HPDE6-E6E7 (cell line): ENCODE measurements at regions not wholly inside any gene's neighbourhood (a gene's known extent, or its start where the extent isn't known, plus 50 kb on each side); places are given as distances from the start of the nearest gene placed in this dataset.

Experiments used
- DNase-seq: peaks from one replicate; pipeline ENCODE4 v3.0.0; 2011; ENCODE audit warnings: missing footprints; ENCODE audit errors: extremely low spot score

DNA sequence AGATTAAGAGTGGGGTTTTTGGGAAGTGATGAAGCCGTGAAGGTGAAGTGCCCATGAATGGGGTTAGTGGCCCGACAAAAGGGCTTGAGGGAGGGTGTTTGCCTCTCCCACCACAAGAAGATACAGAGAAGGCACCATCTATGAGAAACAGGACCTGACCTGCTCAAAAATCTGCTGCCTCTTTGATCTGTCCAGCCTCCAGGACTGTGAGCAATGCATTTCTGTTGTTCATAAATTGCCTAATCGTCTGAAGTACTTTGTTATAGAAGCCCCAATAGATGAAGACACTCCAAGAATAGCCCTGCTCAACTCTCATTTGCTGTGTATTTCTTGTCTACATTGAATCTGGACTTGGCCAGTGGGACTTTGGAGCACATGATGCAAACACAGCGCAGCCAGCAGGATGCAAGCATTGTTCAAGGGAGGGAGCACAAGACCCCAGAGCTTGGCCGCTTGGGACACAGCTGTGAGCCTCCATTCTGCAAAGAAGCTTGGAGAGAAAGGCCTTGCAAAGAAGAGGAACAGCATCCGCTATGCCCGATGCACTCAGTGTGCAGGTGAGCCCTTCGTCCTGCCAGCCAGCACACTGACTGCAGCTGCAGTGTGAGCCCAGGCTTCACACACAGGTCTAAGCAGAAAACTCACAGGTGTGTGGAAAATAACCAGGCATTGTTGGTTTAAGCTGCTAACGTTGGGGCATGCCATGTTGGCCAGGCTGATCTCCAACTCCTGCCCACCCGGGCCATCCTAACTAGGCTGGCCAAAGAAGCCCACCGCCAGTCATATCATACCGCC, 73.2 kb upstream of the KLF6 start:
- no peak for DNase-seq

GRCh38 chr10:3857318-3857717, 72.3 kb upstream of the KLF6 start:
- DNase-seq, result no peak

DNA sequence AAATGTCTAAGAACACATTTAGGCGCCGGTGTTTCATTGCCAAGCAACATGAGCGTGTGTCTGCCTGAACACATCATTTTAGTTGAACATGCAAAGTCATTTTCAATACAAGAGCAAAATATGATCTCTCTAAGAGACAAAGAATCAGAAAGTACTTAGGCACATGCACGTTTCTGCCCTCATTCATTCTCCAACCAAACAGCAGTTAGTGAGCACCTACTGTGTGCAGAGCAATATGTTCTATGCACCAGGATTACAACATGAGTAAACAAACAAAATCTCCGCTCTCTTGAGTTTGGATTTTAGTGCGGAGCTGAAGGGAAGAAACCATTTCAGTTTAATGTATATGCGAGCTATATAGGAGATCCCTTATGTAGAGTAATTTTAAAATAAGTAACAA, 71.6 kb upstream of the KLF6 start:
- no peak for DNase-seq

DNA sequence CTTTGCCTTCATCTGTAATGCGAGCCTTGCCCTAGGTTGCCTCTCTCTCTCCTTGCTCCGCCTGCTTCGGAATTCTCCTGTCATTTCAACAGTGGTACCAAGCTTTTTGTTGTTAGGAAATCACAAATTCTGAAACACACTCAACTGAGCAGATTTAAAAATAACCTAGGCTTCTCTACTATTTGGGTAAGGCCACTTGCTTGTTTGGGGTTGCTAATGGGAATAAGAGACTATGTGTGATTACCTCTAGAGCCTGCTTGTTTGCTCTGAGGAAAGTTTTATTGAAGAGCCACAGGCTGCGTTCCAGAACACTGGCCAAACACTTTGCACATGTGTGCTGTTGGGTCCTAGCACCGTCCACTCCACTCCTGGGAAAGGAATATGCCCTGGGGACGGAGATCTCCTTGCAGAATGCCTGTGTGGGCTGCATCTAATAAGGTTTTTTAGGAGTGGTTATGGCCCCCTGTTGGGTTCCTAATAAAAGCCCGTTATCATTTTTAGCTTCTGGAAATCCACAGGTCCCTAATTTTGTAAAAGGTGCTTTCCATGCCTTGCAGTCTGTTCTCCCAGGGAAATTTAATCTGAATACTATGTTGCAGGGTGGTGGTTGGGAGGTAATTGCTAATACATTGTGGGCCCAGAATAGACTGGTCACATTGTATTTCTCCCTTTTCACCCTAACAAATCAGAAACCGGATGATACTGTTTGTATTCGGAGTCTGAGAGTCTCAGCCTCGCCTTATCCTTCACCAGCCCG, 68.7 kb upstream of the KLF6 start:
- DNase-seq, result no peak

GRCh38 chr10:3853016-3853415, 68.0 kb upstream of the KLF6 start:
- DNase-seq, result no peak

DNA sequence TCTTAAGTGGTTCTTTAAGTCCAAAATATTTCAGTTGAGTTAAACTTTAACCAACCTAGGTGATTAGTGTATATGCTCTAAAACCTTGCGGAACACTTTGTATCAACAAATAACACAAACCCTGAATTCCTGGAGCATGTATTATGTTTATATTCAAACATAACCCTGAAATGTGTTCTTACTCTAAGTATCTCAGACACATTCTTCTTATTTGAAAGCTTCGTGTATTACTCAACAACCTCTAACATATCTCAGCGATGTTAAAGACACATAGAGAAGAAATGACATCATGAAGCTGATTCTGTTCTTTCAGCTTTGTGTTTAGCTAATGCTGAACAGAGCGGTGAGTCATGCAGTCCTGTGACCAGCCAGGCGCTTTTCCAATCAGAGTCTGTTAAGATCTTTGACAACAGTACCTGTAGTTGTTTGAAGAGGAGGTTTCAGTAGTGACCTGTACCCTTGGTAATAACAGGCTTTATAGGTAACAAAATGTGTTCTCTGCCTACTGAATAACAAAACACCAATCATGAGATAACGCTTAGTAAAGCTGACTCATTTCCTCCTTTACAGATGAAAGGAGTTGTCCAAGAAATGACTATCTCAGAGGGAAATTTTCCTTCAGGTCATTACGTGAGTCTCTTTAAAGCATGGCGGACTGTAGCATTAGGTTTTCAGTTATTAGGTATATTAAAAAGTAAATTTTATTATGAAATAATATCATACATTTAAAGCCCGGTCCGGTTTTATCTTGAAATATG, 67.3 kb upstream of the KLF6 start:
- peak; percentile 47 for DNase-seq

DNA sequence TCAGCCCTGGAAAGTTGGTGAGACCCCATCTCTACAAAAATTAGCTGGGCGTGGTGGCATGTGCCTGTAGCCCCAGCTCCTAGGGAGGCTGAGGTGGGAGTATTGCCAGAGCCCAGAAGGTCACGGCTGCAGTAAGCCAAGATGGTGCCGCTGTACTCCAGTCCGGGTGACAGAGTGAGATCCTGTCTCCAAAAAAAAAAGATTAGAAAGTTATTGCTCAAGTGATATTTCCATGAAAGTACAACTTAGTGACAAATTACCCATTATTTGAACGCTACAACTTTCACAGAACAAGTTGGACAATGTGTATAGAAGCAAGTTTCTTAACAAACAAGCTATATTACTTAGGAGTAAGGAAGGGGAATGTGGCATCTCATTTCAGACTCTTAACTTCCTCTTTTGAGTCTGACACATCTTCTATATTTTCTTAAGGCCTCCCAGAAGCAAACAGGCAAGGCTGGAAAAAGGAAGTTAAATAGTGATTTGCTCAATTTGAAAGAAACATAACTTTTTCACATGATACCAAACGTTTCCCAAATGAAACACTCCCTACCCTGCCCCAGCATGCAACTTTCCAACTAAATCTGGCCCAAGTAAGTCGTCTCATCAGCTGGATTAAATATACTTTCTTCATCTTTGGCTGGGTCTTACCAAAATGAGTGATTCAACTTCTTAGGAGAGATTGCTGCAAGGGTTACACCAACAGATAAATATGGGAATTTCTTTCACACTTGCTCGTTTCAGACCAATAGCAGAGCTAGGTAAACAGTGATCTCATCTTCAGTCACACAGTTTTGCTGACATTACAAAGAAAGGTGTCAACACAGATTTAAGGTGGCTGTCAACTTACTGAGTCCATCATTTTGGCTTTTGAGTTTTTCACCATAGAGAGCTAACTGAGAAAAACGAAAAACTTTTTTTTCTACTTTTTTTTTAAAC, 66.3 kb upstream of the KLF6 start:
- DNase-seq, result peak; percentile 5

- DNase-seq, result no peak
These were observed 64.0 kb upstream of the KLF6 start for GRCh38 chr10:3848775-3849635.

- DNase-seq, result no peak
These were observed 63.2 kb upstream of the KLF6 start for GRCh38 chr10:3848005-3848774.

- DNase-seq, result no peak
These were observed 61.7 kb upstream of the KLF6 start for GRCh38 chr10:3846736-3847135.

GRCh38 chr10:3844491-3845025, 59.5 kb upstream of the KLF6 start:
- DNase-seq, result no peak

GRCh38 chr10:3838460-3839437, 53.7 kb upstream of the KLF6 start:
- DNase-seq, result no peak

DNA sequence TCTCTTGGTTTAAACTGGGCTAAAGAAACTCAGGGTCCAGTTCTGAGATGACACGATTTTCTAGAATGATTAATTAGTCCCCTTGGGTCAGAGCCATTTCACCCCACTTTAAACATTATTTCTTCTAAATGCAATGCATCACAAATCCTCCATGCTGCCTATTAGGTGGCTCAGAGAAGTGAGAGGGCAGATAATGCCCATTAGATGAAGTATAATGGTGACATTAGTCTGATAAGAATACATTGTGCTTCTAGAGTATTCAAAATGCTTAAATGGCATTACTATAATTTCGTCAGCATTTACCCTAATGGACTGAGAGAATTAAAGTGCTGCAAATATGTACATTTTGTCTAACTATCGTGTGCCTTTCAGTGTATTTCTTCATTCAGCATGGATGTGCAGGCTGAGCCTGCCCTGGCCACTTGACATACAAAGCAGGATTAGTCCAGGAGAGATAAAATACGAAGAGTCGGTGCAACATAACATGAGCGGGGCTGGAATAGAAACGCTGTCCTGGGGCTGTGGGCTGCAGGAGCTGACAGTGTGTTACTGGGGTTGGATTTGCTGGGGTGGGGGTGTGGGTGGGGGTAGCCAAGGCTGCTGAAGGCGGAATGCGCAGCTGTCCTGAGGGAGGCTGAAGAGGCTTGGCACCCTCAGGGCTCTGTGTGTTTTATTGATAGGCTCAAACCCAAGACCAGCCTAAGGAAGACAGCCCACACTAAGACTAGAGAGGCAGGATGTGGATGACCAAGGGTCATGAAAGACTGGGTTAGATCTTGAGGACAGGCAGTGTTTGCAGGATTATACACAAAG, 52.8 kb upstream of the KLF6 start:
- DNase-seq, result no peak

GRCh38 chr10:3836222-3836820, 51.3 kb upstream of the KLF6 start:
- no peak for DNase-seq

- no peak for DNase-seq
These were observed 50.8 kb upstream of the KLF6 start for GRCh38 chr10:3835770-3836169.

DNA sequence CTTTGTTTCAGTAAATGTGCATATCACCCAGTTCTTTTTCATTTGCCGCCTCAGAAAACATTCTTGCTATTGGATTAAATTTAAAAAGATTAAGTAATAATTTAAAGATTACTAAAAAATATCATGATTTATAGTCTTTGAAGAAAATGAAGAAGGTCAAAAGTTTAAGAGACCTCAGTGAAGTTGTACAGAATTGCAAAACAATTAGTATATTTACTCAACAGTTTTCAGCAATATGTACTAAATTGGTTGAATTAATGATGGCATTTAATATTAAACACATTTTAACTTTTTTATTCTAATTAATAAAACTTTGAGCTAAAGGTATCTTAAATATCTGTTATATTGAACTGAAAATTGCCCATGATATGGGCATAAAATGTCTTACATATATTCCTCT, 49.9 kb upstream of the KLF6 start:
- DNase-seq, result no peak
